GM20431 (cell line): ENCODE measurements at regions not wholly inside any gene's neighbourhood (a gene's known extent, or its start where the extent isn't known, plus 50 kb on each side); places are given as distances from the start of the nearest gene placed in this dataset.
"Not testable (repeated sequence)": the region's sequence is repeated elsewhere in the genome, so short reads cannot be mapped to it uniquely, and the experiment has no call there.

Experiments used
- in situ Hi-C: fragments of 300-500 bp; cut with MseI, MboI; formaldehyde crosslinking; loops from one replicate; pipeline ENCODE4 v1.15.0; 2020; ENCODE audit warnings: low sequenced_read_pairs; ENCODE audit not compliant: unreplicated experiment

DNA sequence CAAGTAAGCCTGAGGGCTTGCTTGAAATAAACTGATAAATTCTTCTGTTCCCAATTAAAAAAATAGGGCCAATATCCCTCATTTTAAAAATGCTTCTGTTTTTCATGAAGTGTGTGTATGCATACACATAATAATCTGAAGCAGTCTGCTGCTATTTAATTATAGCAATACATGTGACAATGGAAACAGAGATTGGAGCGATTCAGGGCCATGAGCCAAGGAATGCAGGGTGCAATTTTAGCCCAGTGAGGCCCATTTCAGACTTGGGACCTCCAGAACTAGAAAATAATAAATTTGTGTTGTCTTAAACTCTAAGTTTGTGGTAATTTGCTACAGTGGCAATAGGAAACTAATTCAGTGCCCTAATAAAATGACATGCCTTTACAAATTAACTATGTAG is 264.9 kb downstream of the LTN1 start:
- in situ Hi-C loops: loop anchor here (25.0 kb wide), 1 partner anchor 1891 kb away; the partner anchor contains the start of gene ADAMTS1

DNA sequence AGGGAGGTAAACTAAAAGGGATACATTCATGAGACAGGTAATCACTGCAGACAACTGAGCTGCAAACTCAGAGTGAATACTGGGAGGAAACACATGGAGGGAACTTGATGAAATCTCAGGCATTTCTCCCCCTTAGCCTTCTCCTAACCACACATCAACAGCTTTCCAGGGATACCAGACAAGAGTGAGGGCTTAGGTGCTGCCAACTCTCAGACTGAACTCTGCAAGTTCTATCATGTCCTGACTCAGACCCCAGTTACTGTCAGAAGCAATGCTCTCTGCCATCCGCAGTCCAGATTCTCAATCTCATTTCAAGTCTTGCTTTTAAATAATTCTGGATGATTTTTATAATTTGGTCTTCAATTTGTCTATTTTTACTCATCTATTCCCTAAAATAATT is 267.3 kb downstream of the LTN1 start:
- in situ Hi-C loops: loop anchor here (25.0 kb wide), 1 partner anchor 1888 kb away; the partner anchor contains the start of gene ADAMTS1

DNA sequence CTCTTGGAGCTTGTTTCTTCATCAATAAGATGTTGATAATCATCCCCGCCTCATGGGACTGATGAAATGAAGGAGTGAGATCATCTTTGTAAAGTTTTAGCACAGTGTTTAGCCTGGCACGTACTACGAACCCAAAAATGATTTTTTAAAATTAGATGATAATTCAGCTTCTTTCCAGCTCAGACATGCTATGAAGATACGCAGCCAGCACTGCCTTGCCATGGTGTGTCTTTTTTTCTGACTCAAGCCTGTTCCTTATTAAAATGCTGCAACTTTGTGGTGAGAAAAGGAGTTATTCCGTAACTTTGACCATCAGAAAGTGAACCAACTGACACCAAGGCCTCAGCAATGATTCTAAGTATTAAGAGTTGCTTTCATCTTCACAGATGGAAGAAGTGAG is 269.0 kb downstream of the LTN1 start:
- in situ Hi-C loops: no loop called here

DNA sequence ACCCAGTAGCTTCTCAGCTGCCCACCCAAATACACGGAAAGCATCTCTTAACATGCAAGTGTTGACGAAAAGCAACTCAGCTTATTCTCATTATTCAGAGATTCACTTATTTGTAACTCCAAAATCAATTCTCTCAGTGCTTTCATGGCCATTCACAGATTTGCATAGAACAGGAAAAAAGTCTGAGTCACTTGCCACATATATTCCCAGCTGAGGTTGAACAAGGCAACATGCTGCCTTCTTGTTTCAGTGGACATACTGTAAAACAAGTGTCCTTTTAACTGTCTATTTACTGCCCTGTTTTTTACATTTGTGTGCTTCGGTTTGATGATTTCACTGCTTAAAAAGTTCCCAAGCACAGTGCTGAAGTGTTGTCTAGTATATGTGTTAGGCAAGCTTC is 273.0 kb downstream of the LTN1 start:
- in situ Hi-C loops: no loop called here

DNA sequence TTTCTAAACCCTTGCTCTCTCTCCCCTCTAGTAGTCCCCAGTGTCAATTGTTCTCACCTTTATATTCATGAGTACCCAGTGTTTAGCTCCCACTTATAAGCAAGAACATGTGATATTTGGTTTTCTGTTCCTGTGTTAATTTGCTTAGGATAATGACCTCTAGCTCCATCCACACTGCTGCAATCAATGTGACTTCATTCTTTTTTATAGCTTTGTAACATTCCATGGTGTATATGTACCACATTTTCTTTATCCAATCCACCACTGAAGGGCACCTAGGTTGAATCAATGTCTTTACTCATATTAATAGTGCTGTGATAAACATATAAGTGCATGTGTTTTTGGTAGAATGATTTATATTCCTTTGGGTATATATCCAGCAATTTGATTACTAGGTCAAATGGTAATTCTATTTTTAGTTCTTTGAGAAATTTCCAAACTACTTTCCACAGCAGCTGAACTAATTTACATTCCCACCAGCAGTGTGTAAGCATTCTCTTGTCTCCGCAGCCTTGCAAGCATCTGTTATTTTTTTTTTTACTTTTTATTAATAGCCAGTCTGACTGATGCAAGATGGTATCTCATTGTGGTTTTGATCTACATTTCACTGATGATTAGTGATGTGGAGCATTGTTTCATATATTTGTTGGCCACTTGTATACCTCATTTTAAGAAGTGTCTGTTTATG is 277.8 kb downstream of the LTN1 start:
- in situ Hi-C loops: no loop called here

DNA sequence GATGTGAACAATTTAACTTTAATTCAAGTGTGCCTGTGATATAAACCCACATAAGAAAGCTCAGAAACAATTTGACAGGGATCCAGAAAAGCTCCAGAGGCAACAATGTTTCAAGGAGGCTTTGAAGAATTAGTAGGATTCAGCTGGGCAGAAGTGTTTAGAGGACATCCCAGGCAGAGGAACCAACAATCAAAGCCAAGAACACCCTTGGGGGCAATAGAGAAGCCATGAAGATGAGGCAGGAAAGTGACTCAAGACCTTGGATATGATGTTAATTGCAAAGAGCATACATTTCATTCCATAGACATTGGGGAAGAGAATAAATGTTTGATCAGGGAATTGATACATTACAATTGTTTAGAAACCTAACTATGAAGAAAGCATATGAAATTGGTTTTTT is 280.3 kb downstream of the LTN1 start:
- in situ Hi-C loops: no loop called here

DNA sequence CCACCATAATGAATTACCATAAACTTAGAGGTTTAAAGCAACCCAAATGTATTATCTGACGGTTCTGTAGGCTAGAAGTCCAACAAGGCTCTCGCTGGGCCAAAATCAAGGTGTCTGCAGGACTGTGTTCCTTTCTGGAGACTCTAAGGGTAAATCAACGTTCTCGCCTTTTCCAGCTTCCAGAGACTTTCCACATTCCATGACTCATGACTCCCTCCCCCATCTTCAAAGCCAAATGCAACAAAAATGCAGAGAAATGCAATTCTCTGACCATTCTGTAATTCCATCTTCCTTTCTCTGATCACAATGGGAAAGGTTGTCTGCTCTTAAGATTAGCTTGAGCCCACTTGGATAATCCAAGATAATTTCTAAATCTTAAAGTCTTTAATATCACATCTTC is 287.1 kb downstream of the LTN1 start:
- in situ Hi-C loops: no loop called here

DNA sequence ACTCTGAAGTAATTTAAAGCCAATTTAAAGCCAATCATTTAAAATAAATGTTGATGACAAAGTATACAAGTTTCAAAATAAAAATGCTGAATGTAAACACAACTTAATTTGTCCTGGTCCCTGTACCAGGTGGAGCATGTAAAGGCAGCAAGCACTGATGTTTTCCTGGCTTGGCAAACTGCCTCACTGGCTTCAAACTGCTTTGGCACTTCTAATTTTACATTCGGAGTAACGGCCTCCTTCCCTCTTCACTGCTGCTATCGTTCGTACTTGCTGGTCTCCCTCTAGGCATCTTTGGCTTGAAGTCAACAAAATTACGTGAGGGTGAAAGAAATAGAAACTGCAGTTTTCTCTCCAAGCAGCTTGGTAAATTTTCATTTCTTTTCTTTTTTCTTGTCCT is 287.9 kb downstream of the LTN1 start:
- in situ Hi-C loops: no loop called here

DNA sequence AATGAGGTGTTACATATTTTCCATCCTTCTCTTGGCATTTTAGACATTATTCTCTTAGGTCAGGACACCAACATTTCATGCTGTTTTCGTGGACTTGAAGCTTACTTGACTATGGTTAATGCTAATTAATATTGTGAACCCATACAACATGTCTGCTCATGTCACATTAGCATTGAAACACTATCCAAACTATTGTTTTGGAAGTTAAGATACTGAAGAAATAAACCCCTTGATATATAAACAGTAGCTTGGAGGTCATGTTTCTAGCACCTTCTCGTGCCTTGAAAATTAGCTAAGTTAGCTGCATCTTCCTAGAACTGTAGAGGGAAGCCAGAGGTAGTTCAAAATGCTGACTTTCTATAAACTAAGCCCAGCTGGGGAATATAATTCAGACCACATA is 288.8 kb downstream of the LTN1 start:
- in situ Hi-C loops: no loop called here

DNA sequence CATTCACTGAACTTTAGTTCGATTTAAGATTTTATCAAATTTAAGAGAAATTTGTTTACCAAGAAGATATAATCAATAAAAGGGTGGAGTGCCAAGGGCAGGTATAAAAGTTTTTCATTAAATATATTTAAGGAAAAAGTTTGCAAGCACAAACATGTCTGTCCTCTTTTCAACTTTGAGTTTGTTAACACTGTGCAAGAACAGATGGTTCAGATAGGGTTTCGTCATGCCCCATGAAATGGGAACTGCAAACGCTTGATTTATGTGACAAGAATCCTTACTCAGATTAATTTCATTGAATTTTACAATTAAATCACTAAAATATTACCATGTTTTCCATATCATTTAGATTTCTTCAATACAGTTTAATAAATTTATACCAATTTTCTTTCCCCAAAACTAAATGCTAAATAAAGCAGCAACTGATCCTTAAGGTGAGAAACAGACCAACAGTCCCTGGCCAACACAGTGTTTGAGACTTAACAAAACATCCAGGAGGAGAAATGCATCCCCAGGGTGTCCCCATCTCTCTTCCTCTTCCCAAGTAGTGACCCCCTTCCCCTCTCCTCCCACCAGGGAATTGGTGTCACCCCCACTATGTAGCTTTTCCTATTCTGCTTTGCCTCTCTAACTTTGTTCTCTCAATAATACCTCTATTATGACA is 292.9 kb downstream of the LTN1 start:
- in situ Hi-C loops: no loop called here

DNA sequence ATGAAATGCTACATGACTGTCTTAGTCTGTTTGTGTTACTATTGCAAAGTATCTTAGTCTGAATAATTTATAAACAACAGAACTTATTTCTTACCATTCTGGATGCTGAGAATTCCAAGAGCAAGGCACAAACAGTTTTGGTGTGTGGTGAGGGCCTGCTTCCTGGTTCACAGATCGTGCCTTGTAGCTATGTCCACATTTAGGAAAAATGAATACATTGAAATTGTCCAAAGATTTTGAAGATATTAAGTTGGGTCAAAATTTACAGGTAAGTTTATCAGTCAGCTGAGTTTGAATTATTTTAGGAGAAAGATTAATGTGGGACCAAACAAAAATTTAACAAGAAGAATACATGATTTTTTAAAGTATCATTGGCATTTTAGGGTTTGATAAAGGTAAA is 293.5 kb downstream of the LTN1 start:
- in situ Hi-C loops: no loop called here

DNA sequence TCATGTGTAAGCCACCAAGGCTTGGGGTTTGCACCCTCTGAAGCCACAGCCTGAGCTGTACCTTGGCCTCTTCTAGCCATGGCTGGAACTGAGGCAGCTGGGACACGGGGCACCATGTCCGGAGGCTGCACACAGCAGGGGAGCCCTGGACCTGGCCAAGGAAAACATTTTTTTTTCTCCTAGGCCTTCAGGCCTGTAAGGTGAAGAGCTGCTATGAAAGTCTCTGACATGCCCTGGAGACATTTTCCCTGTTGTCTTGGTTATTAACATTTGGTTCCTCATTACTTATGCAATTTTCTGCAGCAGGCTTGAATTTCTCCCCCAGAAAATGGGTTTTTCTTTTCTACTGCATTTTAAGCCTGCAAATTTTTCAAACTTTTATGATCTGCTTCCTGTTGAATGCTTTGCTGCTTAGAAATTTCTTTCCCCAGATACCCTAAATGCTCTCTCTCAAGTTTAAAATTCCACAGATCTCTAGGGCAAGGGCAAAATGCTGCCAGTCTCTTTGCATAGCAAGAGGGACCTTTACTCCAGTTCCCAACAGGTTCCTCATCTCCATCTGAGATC is 295.8 kb downstream of the LTN1 start:
- in situ Hi-C loops: no loop called here

DNA sequence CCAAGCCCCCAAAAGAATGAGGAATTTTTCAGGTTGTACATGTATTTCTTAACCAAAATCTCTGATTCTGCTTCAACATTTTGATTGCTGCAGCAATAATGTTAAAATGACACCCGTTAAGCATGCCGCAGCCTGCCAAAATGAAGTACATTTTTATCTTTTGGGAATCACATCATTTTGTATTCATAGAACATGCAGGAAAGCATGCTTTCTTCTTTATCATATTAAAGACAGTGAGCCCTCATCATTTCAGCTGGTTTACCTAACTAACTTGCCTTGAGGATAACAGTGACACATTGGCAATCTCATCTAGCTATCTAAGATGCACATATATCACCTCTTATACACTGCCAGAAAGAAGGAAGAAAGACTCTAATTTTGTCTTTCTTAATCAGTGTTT is 299.2 kb downstream of the LTN1 start:
- in situ Hi-C loops: no loop called here

DNA sequence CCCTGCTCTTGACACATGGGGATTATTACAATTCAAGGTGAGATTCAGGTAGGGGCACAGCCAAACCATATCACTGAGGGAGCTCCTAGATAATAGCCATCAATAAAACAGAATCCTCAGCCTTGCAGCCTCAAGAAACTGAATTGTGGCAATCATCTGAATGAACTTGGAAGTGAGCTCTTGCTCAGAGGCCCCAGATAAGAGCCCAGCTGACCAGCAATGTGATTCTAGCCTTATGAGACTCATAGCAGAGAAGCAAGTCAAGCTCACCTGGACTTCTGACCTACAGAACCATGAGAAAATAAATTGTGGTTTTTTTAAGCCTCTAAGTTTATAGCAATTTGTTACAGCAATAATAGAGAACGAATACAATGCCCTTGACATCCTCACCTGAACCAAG is 302.5 kb downstream of the LTN1 start:
- in situ Hi-C loops: no loop called here

DNA sequence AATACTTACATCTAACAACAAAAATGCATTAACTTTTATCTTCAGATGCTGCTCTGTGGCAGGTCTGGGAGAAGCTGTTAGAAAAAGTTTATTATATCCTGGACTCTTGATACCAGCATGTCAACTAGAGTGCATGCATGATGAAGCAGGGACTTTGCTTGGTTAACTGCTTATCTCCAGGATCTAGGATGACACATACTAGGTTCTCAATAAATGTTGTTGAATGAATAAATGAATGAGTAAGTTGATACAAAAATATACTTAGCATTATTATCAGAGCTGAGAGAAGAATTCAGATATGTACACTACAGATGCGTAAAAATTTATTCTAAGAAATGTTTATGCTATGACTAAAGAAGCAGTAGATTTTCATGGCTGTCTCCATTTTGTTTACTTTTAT is 304.3 kb downstream of the LTN1 start:
- in situ Hi-C loops: no loop called here

DNA sequence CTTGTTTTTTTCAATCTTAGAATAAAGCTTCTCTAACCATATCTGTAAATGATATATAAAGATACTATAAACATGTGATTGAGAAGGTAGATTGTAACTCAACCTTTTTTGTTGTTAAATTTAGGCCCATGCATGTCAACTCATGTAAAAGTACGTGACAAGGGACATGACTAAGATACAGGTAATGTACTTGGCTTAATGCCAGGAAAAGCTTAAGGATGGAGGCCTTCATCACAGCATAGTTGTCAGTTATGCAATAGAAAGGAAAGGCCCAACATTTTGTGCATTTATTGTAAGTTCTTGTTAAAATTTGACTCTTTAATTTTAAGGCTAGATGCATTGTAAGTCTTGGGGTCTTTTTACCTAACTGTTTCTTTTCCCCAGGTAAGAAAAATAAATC is 305.1 kb downstream of the LTN1 start:
- in situ Hi-C loops: no loop called here

DNA sequence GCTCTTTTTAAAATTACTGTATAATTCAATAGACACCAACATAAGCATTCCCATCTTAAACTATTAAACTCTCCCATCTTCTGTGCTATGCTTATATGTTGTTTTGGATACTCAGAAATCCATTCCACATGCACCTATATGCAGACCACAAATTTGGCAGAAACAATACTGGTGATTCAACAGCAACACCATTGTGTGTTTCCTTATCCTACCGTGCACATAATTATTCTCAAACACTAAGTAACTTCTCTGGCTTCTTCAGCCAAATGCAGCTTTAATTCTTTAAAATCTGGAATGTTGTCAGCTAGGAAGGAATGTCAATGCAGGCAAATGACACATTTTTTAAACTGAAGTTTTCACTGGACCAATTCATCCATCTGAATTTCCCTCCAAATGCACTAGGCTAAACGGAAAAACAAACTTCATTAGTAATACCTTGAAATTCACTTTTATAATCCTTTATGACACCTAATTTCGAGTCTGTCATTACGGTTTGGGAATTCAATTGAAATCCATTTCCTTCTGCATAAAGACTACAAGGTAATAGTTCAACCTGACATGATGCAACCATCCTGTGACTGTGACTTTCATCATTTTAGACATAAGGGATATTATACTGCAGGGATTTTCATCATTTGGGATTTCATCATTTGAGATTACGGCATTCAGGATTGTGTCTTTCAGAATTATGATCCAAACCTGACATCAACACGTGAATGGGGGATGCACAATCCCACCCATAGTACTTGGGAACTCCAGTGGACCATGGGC is 308.5 kb downstream of the LTN1 start:
- in situ Hi-C loops: no loop called here

DNA sequence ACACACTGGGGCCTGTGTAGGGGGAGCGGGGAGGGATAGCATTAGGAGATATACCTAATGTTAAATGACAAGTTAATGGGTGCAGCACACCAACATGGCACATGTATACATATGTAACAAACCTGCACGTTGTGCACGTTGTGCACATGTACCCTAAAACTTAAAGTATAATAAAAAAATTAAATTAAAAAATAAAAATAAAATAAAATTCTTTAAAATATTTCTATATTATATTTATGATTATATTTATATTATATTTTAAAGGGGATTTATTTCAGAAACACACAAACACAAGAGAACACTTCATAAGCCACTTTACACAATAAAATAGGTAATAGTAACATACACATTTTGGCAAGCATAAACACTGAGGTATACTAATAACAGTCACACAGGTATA is 309.8 kb downstream of the LTN1 start:
- in situ Hi-C loops: not testable (repeated sequence)

DNA sequence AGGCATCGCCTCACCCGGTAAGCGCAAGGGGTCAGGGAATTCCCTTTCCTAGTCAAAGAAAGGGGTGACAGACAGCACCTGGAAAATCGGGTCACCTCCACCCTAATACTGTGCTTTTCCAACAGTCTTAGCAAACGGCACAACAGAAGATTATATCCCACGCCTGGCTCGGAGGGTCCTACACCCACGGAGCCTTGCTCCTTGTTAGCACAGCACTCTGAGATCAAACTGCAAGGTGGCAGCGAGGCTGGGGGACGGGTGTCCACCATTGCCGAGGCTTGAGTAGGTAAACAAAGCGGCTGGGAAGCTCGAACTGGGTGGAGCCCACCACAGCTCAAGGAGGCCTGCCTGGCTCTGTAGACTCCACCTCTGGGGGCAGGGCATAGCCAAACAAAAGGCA is 315.6 kb downstream of the LTN1 start:
- in situ Hi-C loops: not testable (repeated sequence)

DNA sequence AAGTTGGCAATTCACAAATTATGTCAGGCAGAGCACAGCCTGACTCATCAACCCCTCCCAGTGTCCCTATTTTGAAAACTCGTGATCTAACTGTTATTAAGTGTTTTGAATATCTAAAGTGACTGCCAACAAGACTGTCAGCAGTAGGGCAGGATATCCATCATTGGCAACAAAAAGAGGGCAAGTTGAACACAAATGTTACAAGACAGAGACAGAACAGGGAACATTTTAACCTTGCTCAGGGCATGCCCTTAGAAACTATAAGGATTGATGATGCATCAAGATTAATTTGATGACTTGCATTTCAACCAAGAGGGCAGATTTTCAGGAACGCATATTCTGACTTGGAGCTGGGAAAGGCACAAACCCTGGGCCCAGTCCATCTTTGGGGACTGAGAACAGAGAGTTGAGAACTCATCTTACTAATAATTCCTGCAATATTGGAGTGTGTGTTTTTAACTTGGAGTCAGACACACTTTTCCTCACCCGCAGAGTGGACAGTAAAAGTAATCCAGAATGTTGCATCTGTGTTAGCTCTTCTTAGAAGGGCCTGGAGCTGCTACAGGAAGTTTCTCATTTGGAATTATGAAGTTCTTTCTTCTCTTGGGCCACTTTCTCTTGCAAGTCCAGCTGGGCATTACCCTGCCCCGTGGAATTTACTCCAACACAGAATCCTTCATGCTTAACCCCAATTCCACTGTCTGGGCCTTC is 317.2 kb downstream of the LTN1 start:
- in situ Hi-C loops: no loop called here
